A673 (cell line): ENCODE measurements at regions not wholly inside any gene's neighbourhood (a gene's known extent, or its start where the extent isn't known, plus 50 kb on each side); places are given as distances from the start of the nearest gene placed in this dataset.

Experiments
- BruUV-seq: library from RNA; stranded (reverse); fragments of 400-500 nt; replicated peaks from 2 replicates; lab custom pipeline; 2021; lab: Mats Ljungman, UMichigan
- CTCF ChIA-PET: fragments of 300-600 bp; sonication (Branson Sonifier 250); formaldehyde crosslinking; loops from one replicate; lab custom pipeline; 2022; ENCODE audit warnings: antibody characterized with exemption; lab: Charles Lee
- POLR2A ChIA-PET: fragments of 300-600 bp; sonication (Branson Sonifier 250); formaldehyde crosslinking; loops from one replicate; lab custom pipeline; 2022; ENCODE audit warnings: antibody characterized with exemption; ENCODE audit not compliant: low non-redundant PET; lab: Charles Lee
- DNase-seq: peaks from one replicate; pipeline ENCODE4 v3.0.0-alpha.2; 2015; ENCODE audit warnings: low spot score
- H3K27ac ChIP-seq: fragments of 200-600 bp; sonication (generic); 2 replicates; pipeline ENCODE4 v1.5.1; 2016; ENCODE audit warnings: mixed run types, low read depth, mild to moderate bottlenecking, mixed read lengths, antibody characterized with exemption, low read length; ENCODE audit not compliant: poor library complexity, severe bottlenecking
- H3K27me3 ChIP-seq: fragments of 200-600 bp; sonication (generic); replicated peaks from 2 replicates; pipeline ENCODE4 v1.6.1; 2017; ENCODE audit warnings: mixed run types, low read depth, mild to moderate bottlenecking, mixed read lengths, antibody characterized with exemption, low read length; ENCODE audit not compliant: insufficient read depth, poor library complexity
- H3K36me3 ChIP-seq: fragments of 200-600 bp; sonication (generic); 2 replicates; pipeline ENCODE4 v1.6.1; 2016; ENCODE audit warnings: mixed run types, mild to moderate bottlenecking, mixed read lengths, antibody characterized with exemption, low read length; ENCODE audit not compliant: insufficient read depth, poor library complexity, severe bottlenecking
- H3K4me1 ChIP-seq: fragments of 200-600 bp; sonication (generic); 2 replicates; pipeline ENCODE4 v1.6.1; 2017; ENCODE audit warnings: mixed run types, mild to moderate bottlenecking, mixed read lengths, antibody characterized with exemption, low read length; ENCODE audit not compliant: insufficient read depth, poor library complexity, severe bottlenecking
- H3K4me3 ChIP-seq: fragments of 200-600 bp; sonication (generic); 2 replicates; pipeline ENCODE4 v1.5.1; 2016; ENCODE audit warnings: low read depth, mixed run types, mild to moderate bottlenecking, mixed read lengths, low read length; ENCODE audit not compliant: poor library complexity, severe bottlenecking
- H3K9me3 ChIP-seq: fragments of 200-600 bp; sonication (generic); 2 replicates; pipeline ENCODE4 v1.6.1; 2016; ENCODE audit warnings: mixed run types, low read depth, mild to moderate bottlenecking, mixed read lengths, antibody characterized with exemption, low read length; ENCODE audit not compliant: poor library complexity, severe bottlenecking
- CTCF ChIP-seq: fragments of 300-800, 200-600 bp; sonication (generic); conservative IDR thresholded peaks from 2 replicates; pipeline ENCODE4 v1.5.1; 2017; ENCODE audit warnings: low read depth, mild to moderate bottlenecking, antibody characterized with exemption, low read length, moderate library complexity, mixed read lengths
- EZH2 ChIP-seq: fragments of 200-600 bp; sonication (generic); IDR thresholded peaks from 2 replicates; pipeline ENCODE4 v1.6.1; 2017; ENCODE audit warnings: borderline replicate concordance, low read depth, mild to moderate bottlenecking, mixed read lengths, antibody characterized with exemption, low read length; ENCODE audit not compliant: poor library complexity, severe bottlenecking
- intact Hi-C: fragments of 100-400 bp; cut with micrococcal nuclease; formaldehyde crosslinking; loops from one replicate; pipeline ENCODE4 v1.10.0; 2022; ENCODE audit not compliant: unreplicated experiment

- ChIA-PET POLR2A (no interaction called here), CTCF (interaction anchor here (1.2 kb wide), 1 partner anchor 56 kb away, joined by 3 read pairs; no protein-coding TSS in a partner anchor)
- H3K36me3 ChIP-seq: no peaks in the 10 kb centered on the region
- no peak overlapping the region for H3K27ac ChIP-seq
- no peak for TF ChIP-seq CTCF
- no peak for TF ChIP-seq EZH2
- DNase-seq: no peak
- H3K4me1 ChIP-seq: no peaks in the 10 kb centered on the region
- no peaks in the 10 kb centered on the region for H3K9me3 ChIP-seq
- intact Hi-C loops: no loop called here
- no TSS peak for BruUV-seq
- peaks cover 3% of the 10 kb centered on the region for H3K27me3 ChIP-seq
- no peak overlapping the region for H3K4me3 ChIP-seq
Measured at GRCh38 chr11:45715418-45715817, 50.0 kb upstream of the CHST1 start.
